H1 (cell line): ENCODE measurements at regions not wholly inside any gene's neighbourhood (a gene's known extent, or its start where the extent isn't known, plus 50 kb on each side); places are given as distances from the start of the nearest gene placed in this dataset.

Experiments used
- CTCF ChIA-PET: fragments of 300-600 bp; sonication (Branson Sonifier 250); formaldehyde crosslinking; loops from one replicate; lab custom pipeline; 2021; ENCODE audit not compliant: partially characterized antibody; lab: Charles Lee
- POLR2A ChIA-PET: fragments of 300-600 bp; sonication (Branson Sonifier 250); formaldehyde crosslinking; loops from one replicate; lab custom pipeline; 2021; ENCODE audit warnings: inconsistent platforms; ENCODE audit not compliant: partially characterized antibody; lab: Charles Lee
- DNase-seq, 2 experiments: peaks; one replicate each; pipeline versions ENCODE4 v3.0.0 to v3.0.0-alpha.2; 2010 to 2022; ENCODE audit warnings: low spot score in 2 of 2, low read depth in 1 of 2, mixed read lengths in 1 of 2
- FAIRE-seq: peaks from 2 replicates; lab custom pipeline; 2011; peaks lifted over from hg19 to GRCh38; lab: Jason Lieb, UNC
- H2AFZ ChIP-seq: 2 replicates; pipeline ENCODE4 v1.8.1; 2012; ENCODE audit warnings: low read length, inconsistent platforms
- H2AK5ac ChIP-seq: 2 replicates; pipeline ENCODE4 v1.6.1; 2013; ENCODE audit warnings: low read depth, low read length
- H2BK120ac ChIP-seq: replicated peaks from 2 replicates; pipeline ENCODE3; 2013; ENCODE audit warnings: low read depth, low read length, inconsistent platforms
- H2BK12ac ChIP-seq: 2 replicates; pipeline ENCODE4 v1.6.1; 2013; ENCODE audit warnings: low read depth, low read length
- H2BK15ac ChIP-seq: 2 replicates; pipeline ENCODE4 v1.6.1; 2013; ENCODE audit warnings: low read length
- H2BK20ac ChIP-seq: 2 replicates; pipeline ENCODE4 v1.6.1; 2013; ENCODE audit warnings: low read length
- H2BK5ac ChIP-seq: 2 replicates; pipeline ENCODE4 v1.6.1; 2013; ENCODE audit warnings: low read depth, low read length
- H3K14ac ChIP-seq: 2 replicates; pipeline ENCODE4 v1.6.1; 2013; ENCODE audit warnings: inconsistent platforms; ENCODE audit not compliant: insufficient read length
- H3K18ac ChIP-seq: 2 replicates; pipeline ENCODE4 v1.6.1; 2013; ENCODE audit warnings: low read length; ENCODE audit errors: extremely low read depth
- H3K23ac ChIP-seq: 2 replicates; pipeline ENCODE4 v1.6.1; 2013; ENCODE audit warnings: inconsistent platforms; ENCODE audit not compliant: insufficient read length
- H3K23me2 ChIP-seq: 2 replicates; pipeline ENCODE4 v1.6.1; 2013; ENCODE audit warnings: low read depth, low read length
- H3K27ac ChIP-seq: 2 replicates; pipeline ENCODE4 v1.6.1; 2011; ENCODE audit warnings: low read depth, low read length, inconsistent platforms
- H3K27me3 ChIP-seq, 4 experiments: replicated peaks in 1 of 4; 1 replicate in 1 of 4; 2 replicates in 3 of 4; pipeline versions ENCODE4 v1.6.1 to v1.8.1; 2011 to 2013; ENCODE audit warnings: low read length in 3 of 4, mild to moderate bottlenecking in 3 of 4, inconsistent platforms in 2 of 4, mixed read lengths in 2 of 4, moderate library complexity in 1 of 4; ENCODE audit not compliant: control insufficient read depth in 3 of 4, insufficient read depth in 3 of 4; ENCODE audit errors: extremely low read depth in 1 of 4
- H3K36me3 ChIP-seq, 4 experiments: 2 replicates each; pipeline versions ENCODE4 v1.6.1 to v1.8.1; 2011 to 2013; ENCODE audit warnings: mild to moderate bottlenecking in 4 of 4, low read length in 3 of 4, moderate library complexity in 2 of 4, control low read depth in 1 of 4, inconsistent platforms in 1 of 4; ENCODE audit not compliant: insufficient read depth in 4 of 4, control insufficient read depth in 2 of 4
- H3K4ac ChIP-seq: replicated peaks from 2 replicates; pipeline ENCODE3; 2013; ENCODE audit warnings: low read length, low read depth, mixed read lengths, inconsistent platforms; ENCODE audit not compliant: insufficient read length
- H3K4me1 ChIP-seq, 4 experiments: replicated peaks in 1 of 4; 1 replicate in 1 of 4; 2 replicates in 3 of 4; pipeline versions ENCODE4 v1.6.1 to v1.8.1; 2011 to 2013; ENCODE audit warnings: low read length in 3 of 4, inconsistent platforms in 2 of 4, mixed read lengths in 1 of 4; ENCODE audit not compliant: insufficient read depth in 4 of 4, control insufficient read depth in 3 of 4
- H3K4me2 ChIP-seq, 2 experiments: 2 replicates each; pipeline versions ENCODE4 v1.6.1 to v1.8.1; 2011 to 2013; ENCODE audit warnings: low read depth in 2 of 2, low read length in 2 of 2, control low read depth in 1 of 2, inconsistent platforms in 1 of 2, mild to moderate bottlenecking in 1 of 2; ENCODE audit not compliant: insufficient read depth in 1 of 2
- H3K4me3 ChIP-seq, 4 experiments: fragments of 200-600, 300-600 bp in 1 of 4; sonication (generic), shearing (Covaris generic), sonication (Bioruptor Twin) in 1 of 4; 2 replicates each; pipeline versions ENCODE4 v1.5.1 to v1.8.1; 2011 to 2016; ENCODE audit warnings: low read length in 4 of 4, low read depth in 3 of 4, control low read depth in 2 of 4, inconsistent platforms in 2 of 4, mild to moderate bottlenecking in 2 of 4, mixed read lengths in 1 of 4, moderate library complexity in 1 of 4; ENCODE audit not compliant: insufficient read depth in 2 of 4; ENCODE audit errors: extremely low read depth in 1 of 4
- H3K56ac ChIP-seq: replicated peaks from 2 replicates; pipeline ENCODE3; 2013; ENCODE audit warnings: low read depth, mild to moderate bottlenecking, mixed read lengths, low read length, inconsistent platforms; ENCODE audit not compliant: insufficient read length
- H3K79me1 ChIP-seq: 2 replicates; pipeline ENCODE4 v1.6.1; 2013; ENCODE audit warnings: low read depth, low read length, control low read depth
- H3K79me2 ChIP-seq, 2 experiments: 2 replicates each; pipeline versions ENCODE4 v1.6.1 to v1.8.1; 2012 to 2013; ENCODE audit warnings: low read length in 2 of 2, mild to moderate bottlenecking in 2 of 2, inconsistent platforms in 1 of 2; ENCODE audit not compliant: insufficient read depth in 2 of 2, control insufficient read depth in 1 of 2
- H3K9ac ChIP-seq, 4 experiments: replicated peaks in 1 of 4; 1 replicate in 1 of 4; 2 replicates in 3 of 4; pipeline versions ENCODE4 v1.6.1 to v1.8.1; 2011 to 2013; ENCODE audit warnings: low read depth in 3 of 4, low read length in 3 of 4, control low read depth in 2 of 4, mild to moderate bottlenecking in 2 of 4, moderate library complexity in 2 of 4, inconsistent platforms in 1 of 4; ENCODE audit errors: extremely low read depth in 1 of 4
- H3K9me3 ChIP-seq, 2 experiments: 2 replicates each; pipeline versions ENCODE4 v1.6.1 to v1.8.1; 2012 to 2013; ENCODE audit warnings: mild to moderate bottlenecking in 2 of 2, moderate library complexity in 2 of 2, control low read depth in 1 of 2, inconsistent platforms in 1 of 2, low read depth in 1 of 2, low read length in 1 of 2, mixed read lengths in 1 of 2; ENCODE audit not compliant: insufficient read depth in 2 of 2
- H4K20me1 ChIP-seq, 2 experiments: replicated peaks in 1 of 2; 2 replicates each; pipeline versions ENCODE3 to v1.8.1; 2011 to 2013; ENCODE audit warnings: inconsistent platforms in 2 of 2, low read length in 2 of 2, mild to moderate bottlenecking in 1 of 2; ENCODE audit not compliant: insufficient read depth in 2 of 2, control insufficient read depth in 1 of 2
- H4K5ac ChIP-seq: 2 replicates; pipeline ENCODE4 v1.6.1; 2013; ENCODE audit warnings: low read length, low read depth, mixed read lengths, inconsistent platforms; ENCODE audit not compliant: insufficient read length
- H4K8ac ChIP-seq: 2 replicates; pipeline ENCODE4 v1.8.0; 2013; ENCODE audit warnings: mild to moderate bottlenecking, moderate library complexity, low read length, inconsistent platforms; ENCODE audit not compliant: insufficient read depth; ENCODE audit errors: extremely low read depth
- H4K91ac ChIP-seq: replicated peaks from 2 replicates; pipeline ENCODE3; 2013; ENCODE audit warnings: low read length, mixed read lengths, inconsistent platforms; ENCODE audit not compliant: insufficient read length
- BACH1 ChIP-seq: IDR thresholded peaks from 2 replicates; pipeline ENCODE4 v1.6.1; 2012; ENCODE audit warnings: low read length, improper control_type of control experiment
- BCL11A ChIP-seq, 2 experiments: IDR thresholded peaks; one replicate each; pipeline ENCODE4 v1.6.1; 2011; ENCODE audit warnings: low read depth in 2 of 2, low read length in 2 of 2, mild to moderate bottlenecking in 2 of 2
- BRCA1 ChIP-seq: IDR thresholded peaks from 2 replicates; pipeline ENCODE4 v1.6.1; 2012; ENCODE audit warnings: low read depth, low read length, improper control_type of control experiment
- CTCF ChIP-seq, 3 experiments: IDR thresholded peaks; 1 replicate in 2 of 3; 2 replicates in 1 of 3; pipeline versions ENCODE4 v1.5.1 to v1.6.1; 2011; ENCODE audit warnings: low read length in 3 of 3, mild to moderate bottlenecking in 3 of 3, inconsistent platforms in 2 of 3, low read depth in 1 of 3, moderate library complexity in 1 of 3; ENCODE audit not compliant: insufficient read depth in 1 of 3; ENCODE audit errors: control extremely low read depth in 1 of 3
- E2F6 ChIP-seq: IDR thresholded peaks from 2 replicates; pipeline ENCODE4 v1.6.1; 2012; ENCODE audit warnings: inconsistent platforms
- EGR1 ChIP-seq: IDR thresholded peaks from 2 replicates; pipeline ENCODE4 v1.6.1; 2011; ENCODE audit warnings: low read depth, low read length, borderline replicate concordance
- FOSL1 ChIP-seq: IDR thresholded peaks from 2 replicates; pipeline ENCODE4 v1.6.1; 2011; ENCODE audit warnings: mild to moderate bottlenecking, low read depth, low read length, moderate library complexity; ENCODE audit not compliant: insufficient read depth
- KDM5A ChIP-seq: fragments of 200-600 bp; IDR thresholded peaks from 2 replicates; pipeline ENCODE4 v1.7.1; 2012; ENCODE audit warnings: mild to moderate bottlenecking, low read length, inconsistent platforms, mixed read lengths
- SAP30 ChIP-seq: fragments of 300-600 bp; sonication (generic); IDR thresholded peaks from 2 replicates; pipeline ENCODE4 v1.7.1; 2012; ENCODE audit warnings: low read length, moderate library complexity, mild to moderate bottlenecking, inconsistent platforms; ENCODE audit not compliant: insufficient read depth, insufficient replicate concordance
- TEAD4 ChIP-seq: IDR thresholded peaks from 2 replicates; pipeline ENCODE4 v1.6.1; 2012; ENCODE audit warnings: low read depth, low read length, inconsistent platforms, mixed read lengths
- ZNF274 ChIP-seq: IDR thresholded peaks from 2 replicates; pipeline ENCODE4 v1.7.0; 2012; ENCODE audit warnings: low read length, borderline replicate concordance; ENCODE audit errors: extremely low read depth
- WGBS, 2 experiments: shearing (Covaris generic) in 1 of 2; methylation state at CpG; one replicate each; pipeline versions ENCODE4 v1.1.6 to v1.1.7; 2013 to 2015; ENCODE audit warnings: low lambda C conversion rate in 2 of 2, mixed read lengths in 2 of 2, inconsistent platforms in 1 of 2, low coverage in 1 of 2, missing lambda C conversion rate in 1 of 2; ENCODE audit not compliant: insufficient replicate concordance in 2 of 2, insufficient coverage in 1 of 2, insufficient read length in 1 of 2; ENCODE audit errors: extremely low coverage in 1 of 2, missing lambda C conversion rate in 1 of 2; 5-methylcytosine and 5-hydroxymethylcytosine counted together

- H2AK5ac ChIP-seq = no peak overlapping the region
- H3K27me3 ChIP-seq = no peaks in the 10 kb centered on the region
- H2BK20ac ChIP-seq = no peak overlapping the region
- no peak overlapping the region for H3K56ac ChIP-seq
- FAIRE-seq (no peak), DNase-seq (no peak)
- no peak overlapping the region for H3K9ac ChIP-seq
- no peak overlapping the region for H4K8ac ChIP-seq
- no peak overlapping the region for H2BK5ac ChIP-seq
- H3K14ac ChIP-seq = no peak overlapping the region
- H3K79me1 ChIP-seq = no peaks in the 10 kb centered on the region
- no peak overlapping the region for H3K18ac ChIP-seq
- no peak overlapping the region for H2BK12ac ChIP-seq
- H3K9me3 ChIP-seq = no peaks in the 10 kb centered on the region
- H3K4me2 ChIP-seq = no peak overlapping the region
- no peak overlapping the region for H3K27ac ChIP-seq
- CTCF ChIA-PET = no interaction called here
- H2AFZ ChIP-seq = no peak overlapping the region
- H3K4me3 ChIP-seq = no peak overlapping the region
- 95% methylated on average over 3 of the region's 3 CpGs; no CpG with 5 or more reads in 1 of the 2 experiments for WGBS, 2 experiments
- H3K4ac ChIP-seq = no peak overlapping the region
- H3K79me2 ChIP-seq = no peaks in the 10 kb centered on the region
- H4K20me1 ChIP-seq = no peaks in the 10 kb centered on the region
- no peaks in the 10 kb centered on the region for H3K4me1 ChIP-seq
- H3K23ac ChIP-seq = no peak overlapping the region
- H2BK120ac ChIP-seq = no peak overlapping the region
- H3K23me2 ChIP-seq = no peaks in the 10 kb centered on the region
- POLR2A ChIA-PET = no interaction called here
- H2BK15ac ChIP-seq = no peak overlapping the region
- H4K91ac ChIP-seq = no peak overlapping the region
- H4K5ac ChIP-seq = no peak overlapping the region
- no peaks in the 10 kb centered on the region for H3K36me3 ChIP-seq
- TF ChIP-seq E2F6 (no peak), BCL11A (IDR thresholded peaks at IDR 0.05; ENCODE audit: low read depth in 2 of 2, low read length in 2 of 2) (no peak), TEAD4 (no peak), BRCA1 (no peak), SAP30 (no peak), ZNF274 (no peak), FOSL1 (no peak), EGR1 (no peak), KDM5A (no peak), BACH1 (no peak), CTCF (IDR thresholded peaks at IDR 0.05; ENCODE audit: control extremely low read depth in 1 of 3, insufficient read depth in 1 of 3, low read depth in 1 of 3, low read length in 3 of 3) (no peak)
These were observed 433.4 kb upstream of the MAF start for GRCh38 chr16:80033783-80034468.
